ENCODE measurements at regions not wholly inside any gene's neighbourhood (a gene's known extent, or its start where the extent isn't known, plus 50 kb on each side); places are given as distances from the start of the nearest gene placed in this dataset.
"Not testable (repeated sequence)": the region's sequence is repeated elsewhere in the genome, so short reads cannot be mapped to it uniquely, and the experiment has no call there.

GRCh38 chr20:20795119-20795518, 82.7 kb upstream of the RALGAPA2 start:
- DNase-seq (ENCODE audit: low read depth) = no peak

- DNase-seq (ENCODE audit: low read depth) = no peak
Observed at GRCh38 chr20:20793591-20793990, 81.1 kb upstream of the RALGAPA2 start.

GRCh38 chr20:20791664-20792568, 79.5 kb upstream of the RALGAPA2 start:
- DNase-seq (ENCODE audit: low read depth) = no peak

- no peak for DNase-seq (ENCODE audit: low read depth)
Observed at GRCh38 chr20:20788308-20788707, 75.9 kb upstream of the RALGAPA2 start.

- no peak for DNase-seq (ENCODE audit: low read depth)
Observed at GRCh38 chr20:20786428-20786827, 74.0 kb upstream of the RALGAPA2 start.

- DNase-seq (ENCODE audit: low read depth) = no peak
Observed at GRCh38 chr20:20785226-20785625, 72.8 kb upstream of the RALGAPA2 start.

GRCh38 chr20:20784450-20784849, 72.0 kb upstream of the RALGAPA2 start:
- not testable (repeated sequence) for DNase-seq (ENCODE audit: low read depth)

GRCh38 chr20:20783450-20783849, 71.0 kb upstream of the RALGAPA2 start:
- no peak for DNase-seq (ENCODE audit: low read depth)

- no peak for DNase-seq (ENCODE audit: low read depth)
Observed at GRCh38 chr20:20782755-20783154, 70.3 kb upstream of the RALGAPA2 start.

GRCh38 chr20:20782231-20782630, 69.8 kb upstream of the RALGAPA2 start:
- DNase-seq (ENCODE audit: low read depth) = no peak

GRCh38 chr20:20781029-20781428, 68.6 kb upstream of the RALGAPA2 start:
- no peak for DNase-seq (ENCODE audit: low read depth)

GRCh38 chr20:20780127-20780824, 67.8 kb upstream of the RALGAPA2 start:
- DNase-seq (ENCODE audit: low read depth) = no peak

GRCh38 chr20:20778676-20779075, 66.2 kb upstream of the RALGAPA2 start:
- no peak for DNase-seq (ENCODE audit: low read depth)

GRCh38 chr20:20772497-20773085, 60.1 kb upstream of the RALGAPA2 start:
- DNase-seq (ENCODE audit: low read depth) = no peak

- no peak for DNase-seq (ENCODE audit: low read depth)
Observed at GRCh38 chr20:20768202-20768815, 55.9 kb upstream of the RALGAPA2 start.

- DNase-seq (ENCODE audit: low read depth) = no peak
Observed at GRCh38 chr20:20765696-20766365, 53.4 kb upstream of the RALGAPA2 start.

- DNase-seq (ENCODE audit: low read depth) = no peak
Observed at GRCh38 chr20:20763650-20764049, 51.2 kb upstream of the RALGAPA2 start.

Data from HS-27A (cell line).